ENCODE measurements at regions not wholly inside any gene's neighbourhood (a gene's known extent, or its start where the extent isn't known, plus 50 kb on each side); places are given as distances from the start of the nearest gene placed in this dataset.

GRCh38 chr2:238663586-238663985 lies 184.3 kb upstream of the TWIST2 start:
- Histone ChIP-seq H3K4me1 (ENCODE audit: insufficient read depth, low read length) (no peaks in the 10 kb centered on the region), H3K36me3 (ENCODE audit: insufficient read depth, low read length) (no peaks in the 10 kb centered on the region), H3K27me3 (ENCODE audit: insufficient read depth, low read length) (no peaks in the 10 kb centered on the region), H2AFZ (ENCODE audit: low read depth, low read length) (no peak overlapping the region), H3K4me3 (ENCODE audit: low read length) (no peak overlapping the region), H3K9me3 (ENCODE audit: low read length) (no peaks in the 10 kb centered on the region)

GRCh38 chr2:238665919-238666318 lies 182.0 kb upstream of the TWIST2 start:
- no peak overlapping the region for H3K4me3 ChIP-seq (ENCODE audit: low read length)

GRCh38 chr2:238666543-238666942 lies 181.3 kb upstream of the TWIST2 start:
- Histone ChIP-seq H3K27me3 (ENCODE audit: insufficient read depth, low read length) (no peaks in the 10 kb centered on the region), H2AFZ (ENCODE audit: low read depth, low read length) (no peak overlapping the region), H3K9me3 (ENCODE audit: low read length) (no peaks in the 10 kb centered on the region), H3K36me3 (ENCODE audit: insufficient read depth, low read length) (no peaks in the 10 kb centered on the region), H3K4me3 (ENCODE audit: low read length) (no peak overlapping the region), H3K4me1 (ENCODE audit: insufficient read depth, low read length) (no peaks in the 10 kb centered on the region)

More at GRCh38 chr2:238665919-238666318, 182.0 kb upstream of the TWIST2 start:
- Histone ChIP-seq H3K27me3 (ENCODE audit: insufficient read depth, low read length) (no peaks in the 10 kb centered on the region), H2AFZ (ENCODE audit: low read depth, low read length) (no peak overlapping the region), H3K36me3 (ENCODE audit: insufficient read depth, low read length) (no peaks in the 10 kb centered on the region), H3K9me3 (ENCODE audit: low read length) (no peaks in the 10 kb centered on the region), H3K4me1 (ENCODE audit: insufficient read depth, low read length) (no peaks in the 10 kb centered on the region)

- no peaks in the 10 kb centered on the region for H3K27me3 ChIP-seq (ENCODE audit: insufficient read depth, low read length)
- no peak overlapping the region for H3K4me3 ChIP-seq (ENCODE audit: low read length)
- no peaks in the 10 kb centered on the region for H3K36me3 ChIP-seq (ENCODE audit: insufficient read depth, low read length)
- no peaks in the 10 kb centered on the region for H3K4me1 ChIP-seq (ENCODE audit: insufficient read depth, low read length)
- H3K9me3 ChIP-seq (ENCODE audit: low read length): no peaks in the 10 kb centered on the region
- no peak overlapping the region for H2AFZ ChIP-seq (ENCODE audit: low read depth, low read length)
Measured at GRCh38 chr2:238667008-238667407, 180.9 kb upstream of the TWIST2 start.

- no peaks in the 10 kb centered on the region for H3K27me3 ChIP-seq (ENCODE audit: insufficient read depth, low read length)
- H3K9me3 ChIP-seq (ENCODE audit: low read length): no peaks in the 10 kb centered on the region
- H3K4me3 ChIP-seq (ENCODE audit: low read length): no peak overlapping the region
- no peak overlapping the region for H2AFZ ChIP-seq (ENCODE audit: low read depth, low read length)
- no peaks in the 10 kb centered on the region for H3K36me3 ChIP-seq (ENCODE audit: insufficient read depth, low read length)
- H3K4me1 ChIP-seq (ENCODE audit: insufficient read depth, low read length): no peaks in the 10 kb centered on the region
Measured at GRCh38 chr2:238667639-238668038, 180.2 kb upstream of the TWIST2 start.

GRCh38 chr2:238668426-238668825 lies 179.5 kb upstream of the TWIST2 start:
- Histone ChIP-seq H2AFZ (ENCODE audit: low read depth, low read length) (no peak overlapping the region), H3K4me1 (ENCODE audit: insufficient read depth, low read length) (no peaks in the 10 kb centered on the region), H3K9me3 (ENCODE audit: low read length) (no peaks in the 10 kb centered on the region)

GRCh38 chr2:238669046-238669445 lies 178.8 kb upstream of the TWIST2 start:
- Histone ChIP-seq H3K4me1 (ENCODE audit: insufficient read depth, low read length) (no peaks in the 10 kb centered on the region), H3K36me3 (ENCODE audit: insufficient read depth, low read length) (no peaks in the 10 kb centered on the region), H3K9me3 (ENCODE audit: low read length) (no peaks in the 10 kb centered on the region), H3K4me3 (ENCODE audit: low read length) (no peak overlapping the region), H2AFZ (ENCODE audit: low read depth, low read length) (no peak overlapping the region), H3K27me3 (ENCODE audit: insufficient read depth, low read length) (no peaks in the 10 kb centered on the region)

More at GRCh38 chr2:238668426-238668825, 179.5 kb upstream of the TWIST2 start:
- no peaks in the 10 kb centered on the region for H3K36me3 ChIP-seq (ENCODE audit: insufficient read depth, low read length)
- H3K4me3 ChIP-seq (ENCODE audit: low read length): no peak overlapping the region
- H3K27me3 ChIP-seq (ENCODE audit: insufficient read depth, low read length): no peaks in the 10 kb centered on the region

GRCh38 chr2:238669581-238670080 lies 178.3 kb upstream of the TWIST2 start:
- H3K4me1 ChIP-seq (ENCODE audit: insufficient read depth, low read length): no peaks in the 10 kb centered on the region
- no peak overlapping the region for H3K4me3 ChIP-seq (ENCODE audit: low read length)
- no peak overlapping the region for H2AFZ ChIP-seq (ENCODE audit: low read depth, low read length)
- no peaks in the 10 kb centered on the region for H3K9me3 ChIP-seq (ENCODE audit: low read length)
- no peaks in the 10 kb centered on the region for H3K27me3 ChIP-seq (ENCODE audit: insufficient read depth, low read length)
- no peaks in the 10 kb centered on the region for H3K36me3 ChIP-seq (ENCODE audit: insufficient read depth, low read length)

- Histone ChIP-seq H2AFZ (ENCODE audit: low read depth, low read length) (no peak overlapping the region), H3K4me3 (ENCODE audit: low read length) (no peak overlapping the region), H3K4me1 (ENCODE audit: insufficient read depth, low read length) (no peaks in the 10 kb centered on the region), H3K9me3 (ENCODE audit: low read length) (no peaks in the 10 kb centered on the region), H3K36me3 (ENCODE audit: insufficient read depth, low read length) (no peaks in the 10 kb centered on the region), H3K27me3 (ENCODE audit: insufficient read depth, low read length) (no peaks in the 10 kb centered on the region)
Measured at GRCh38 chr2:238670111-238670585, 177.7 kb upstream of the TWIST2 start.

- H3K9me3 ChIP-seq (ENCODE audit: low read length): no peaks in the 10 kb centered on the region
- no peaks in the 10 kb centered on the region for H3K4me1 ChIP-seq (ENCODE audit: insufficient read depth, low read length)
- no peak overlapping the region for H2AFZ ChIP-seq (ENCODE audit: low read depth, low read length)
- no peaks in the 10 kb centered on the region for H3K27me3 ChIP-seq (ENCODE audit: insufficient read depth, low read length)
- no peaks in the 10 kb centered on the region for H3K36me3 ChIP-seq (ENCODE audit: insufficient read depth, low read length)
- no peak overlapping the region for H3K4me3 ChIP-seq (ENCODE audit: low read length)
Measured at GRCh38 chr2:238682536-238682935, 165.3 kb upstream of the TWIST2 start.

- Histone ChIP-seq H3K4me3 (ENCODE audit: low read length) (no peak overlapping the region), H2AFZ (ENCODE audit: low read depth, low read length) (no peak overlapping the region), H3K27me3 (ENCODE audit: insufficient read depth, low read length) (no peaks in the 10 kb centered on the region), H3K9me3 (ENCODE audit: low read length) (no peaks in the 10 kb centered on the region), H3K4me1 (ENCODE audit: insufficient read depth, low read length) (no peaks in the 10 kb centered on the region), H3K36me3 (ENCODE audit: insufficient read depth, low read length) (no peaks in the 10 kb centered on the region)
Measured at GRCh38 chr2:238684362-238685326, 163.2 kb upstream of the TWIST2 start.

GRCh38 chr2:238685327-238685709 lies 162.6 kb upstream of the TWIST2 start:
- H3K9me3 ChIP-seq (ENCODE audit: low read length): no peaks in the 10 kb centered on the region
- no peak overlapping the region for H2AFZ ChIP-seq (ENCODE audit: low read depth, low read length)
- H3K4me3 ChIP-seq (ENCODE audit: low read length): no peak overlapping the region
- no peaks in the 10 kb centered on the region for H3K36me3 ChIP-seq (ENCODE audit: insufficient read depth, low read length)
- no peaks in the 10 kb centered on the region for H3K4me1 ChIP-seq (ENCODE audit: insufficient read depth, low read length)
- no peaks in the 10 kb centered on the region for H3K27me3 ChIP-seq (ENCODE audit: insufficient read depth, low read length)

- Histone ChIP-seq H2AFZ (ENCODE audit: low read depth, low read length) (no peak overlapping the region), H3K4me1 (ENCODE audit: insufficient read depth, low read length) (no peaks in the 10 kb centered on the region), H3K36me3 (ENCODE audit: insufficient read depth, low read length) (no peaks in the 10 kb centered on the region), H3K27me3 (ENCODE audit: insufficient read depth, low read length) (no peaks in the 10 kb centered on the region), H3K4me3 (ENCODE audit: low read length) (no peak overlapping the region), H3K9me3 (ENCODE audit: low read length) (no peaks in the 10 kb centered on the region)
Measured at GRCh38 chr2:238685713-238686112, 162.2 kb upstream of the TWIST2 start.
